ENCODE measurements at regions not wholly inside any gene's neighbourhood (a gene's known extent, or its start where the extent isn't known, plus 50 kb on each side); places are given as distances from the start of the nearest gene placed in this dataset.
A peak's percentile ranks its signal among the peaks of the same experiment; 100 is the strongest.

DNA sequence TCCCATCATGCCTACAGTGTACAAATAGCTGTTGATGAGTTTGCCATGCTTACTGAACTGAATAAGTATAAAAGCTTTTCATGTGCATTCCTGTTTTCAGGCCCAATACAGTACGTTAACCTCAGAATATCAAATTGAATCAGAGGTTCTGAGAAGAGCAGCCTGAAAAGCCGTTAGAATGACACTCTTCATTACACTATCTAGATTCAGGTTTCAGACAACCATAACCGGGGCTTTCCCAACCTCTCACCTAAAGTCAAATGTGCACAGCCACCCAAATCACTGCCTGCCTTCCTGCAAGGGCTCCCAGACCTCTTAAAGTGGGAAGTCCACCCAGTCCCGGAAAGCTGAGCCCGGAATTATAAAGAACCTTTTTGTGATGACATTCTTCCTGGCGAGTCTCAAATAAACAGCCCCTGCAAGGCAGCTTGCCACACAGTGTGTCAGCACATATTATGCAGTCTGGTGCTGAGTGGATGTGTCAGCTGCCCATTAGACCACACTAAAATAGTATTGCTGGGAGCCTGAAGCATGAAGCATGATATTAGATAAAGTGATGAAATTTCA is 245.8 kb downstream of the TLE4 start:
- H3K4me3 ChIP-seq (ENCODE audit: low read length) = no peak overlapping the region
- intact Hi-C loops (cut with DNase I, micrococcal nuclease) = no loop called here
- H3K9me3 ChIP-seq (ENCODE audit: control insufficient read depth in 1 of 2, insufficient read depth in 1 of 2, low read length in 2 of 2) = no peaks in the 10 kb centered on the region
- H3K36me3 Mint-ChIP-seq (ENCODE audit: low read depth) = no peaks in the 10 kb centered on the region
- no peaks in the 10 kb centered on the region for H3K27me3 ChIP-seq (ENCODE audit: control insufficient read depth in 1 of 2, insufficient read depth in 2 of 2, low read length in 2 of 2)
- POLR2A ChIA-PET = no interaction called here
- CTCF ChIA-PET = no interaction called here
- no peak for DNase-seq
- no peaks in the 10 kb centered on the region for H3K36me3 ChIP-seq (ENCODE audit: insufficient read depth, low read length)
- peaks cover 3% of the 10 kb centered on the region for H3K27me3 Mint-ChIP-seq
- H3K4me1 ChIP-seq (ENCODE audit: insufficient read depth, low read length) = no peaks in the 10 kb centered on the region
- H3K27ac Mint-ChIP-seq = no peak overlapping the region
- ATAC-seq (ENCODE audit: poor library complexity) = no peak
- no peak overlapping the region for H3K4me3 Mint-ChIP-seq
- no peak overlapping the region for H3K27ac ChIP-seq (ENCODE audit: low read depth in 1 of 2, low read length in 2 of 2)
- H3K9me3 Mint-ChIP-seq = no peaks in the 10 kb centered on the region
- H3K4me1 Mint-ChIP-seq (ENCODE audit: low read depth) = peaks cover 14% of the 10 kb centered on the region
- TF ChIP-seq CTCF (IDR thresholded peaks at IDR 0.05) = no peak

GRCh38 chr9:79813258-79813638 is 241.5 kb downstream of the TLE4 start:
- ATAC-seq (ENCODE audit: poor library complexity) (no peak), DNase-seq (no peak)
- ChIA-PET CTCF (no interaction called here), POLR2A (no interaction called here)
- Mint-ChIP-seq H3K9me3 (no peaks in the 10 kb centered on the region), H3K27me3 (no peaks in the 10 kb centered on the region), H3K27ac (peak overlapping the region; percentile 43), H3K4me1 (ENCODE audit: low read depth) (peaks cover 29% of the 10 kb centered on the region), H3K4me3 (peak overlapping the region; percentile 85), H3K36me3 (ENCODE audit: low read depth) (no peaks in the 10 kb centered on the region)
- intact Hi-C loops (cut with DNase I, micrococcal nuclease) = no loop called here
- Histone ChIP-seq H3K36me3 (ENCODE audit: insufficient read depth, low read length) (no peaks in the 10 kb centered on the region), H3K27me3 (ENCODE audit: control insufficient read depth in 1 of 2, insufficient read depth in 2 of 2, low read length in 2 of 2) (no peaks in the 10 kb centered on the region), H3K4me3 (ENCODE audit: low read length) (no peak overlapping the region), H3K27ac (ENCODE audit: low read depth in 1 of 2, low read length in 2 of 2) (no peak overlapping the region), H3K9me3 (ENCODE audit: control insufficient read depth in 1 of 2, insufficient read depth in 1 of 2, low read length in 2 of 2) (no peaks in the 10 kb centered on the region), H3K4me1 (ENCODE audit: insufficient read depth, low read length) (peaks cover 4% of the 10 kb centered on the region)
- no peak for TF ChIP-seq CTCF (IDR thresholded peaks at IDR 0.05)

DNA sequence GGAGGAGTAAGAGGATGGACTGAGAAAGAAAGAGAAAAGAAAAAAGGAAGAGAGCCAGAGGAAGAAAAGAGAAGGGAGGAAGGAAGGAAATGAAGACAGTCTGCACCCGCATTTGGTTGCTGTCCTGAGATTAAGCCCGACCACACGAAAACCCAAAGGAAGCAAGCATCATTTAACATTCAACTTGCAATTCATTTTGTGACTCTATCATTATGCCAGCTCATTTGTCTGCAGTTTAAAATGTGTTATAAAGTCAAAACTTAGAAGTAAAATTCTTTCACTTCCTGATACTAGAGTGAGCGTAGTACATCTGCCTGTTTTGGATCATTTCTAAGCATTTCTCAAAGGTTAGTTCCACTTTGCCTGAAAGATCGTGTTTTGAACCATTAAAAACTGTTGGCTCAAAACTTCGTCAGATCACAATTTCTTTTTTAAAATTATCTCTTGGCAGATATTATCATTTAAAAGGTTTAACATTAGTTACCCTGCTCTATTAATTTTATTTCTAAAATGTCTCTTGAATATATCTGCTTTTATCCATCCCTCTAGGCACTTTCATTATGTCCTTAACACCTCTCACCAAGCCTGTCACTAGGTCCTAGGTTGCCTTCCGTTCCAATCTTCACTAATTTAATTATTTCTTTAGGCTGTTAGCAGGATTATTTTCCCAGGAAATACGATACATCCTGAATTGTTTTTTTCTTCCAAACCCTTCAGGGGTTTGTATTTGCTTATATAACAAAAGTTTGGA is 240.9 kb downstream of the TLE4 start:
- Histone ChIP-seq H3K4me1 (ENCODE audit: insufficient read depth, low read length) (peaks cover 4% of the 10 kb centered on the region), H3K27ac (ENCODE audit: low read depth in 1 of 2, low read length in 2 of 2) (no peak overlapping the region), H3K4me3 (ENCODE audit: low read length) (peak overlapping the region; percentile 25), H3K9me3 (ENCODE audit: control insufficient read depth in 1 of 2, insufficient read depth in 1 of 2, low read length in 2 of 2) (no peaks in the 10 kb centered on the region), H3K36me3 (ENCODE audit: insufficient read depth, low read length) (no peaks in the 10 kb centered on the region), H3K27me3 (ENCODE audit: control insufficient read depth in 1 of 2, insufficient read depth in 2 of 2, low read length in 2 of 2) (no peaks in the 10 kb centered on the region)
- no peaks in the 10 kb centered on the region for H3K27me3 Mint-ChIP-seq
- TF ChIP-seq CTCF (IDR thresholded peaks at IDR 0.05) = no peak
- intact Hi-C loops (cut with DNase I, micrococcal nuclease) = no loop called here
- DNase-seq (peak in 3 of 14 experiments; percentile 4 to 37 (median 16)), ATAC-seq (ENCODE audit: poor library complexity) (no peak)
- H3K27ac Mint-ChIP-seq = peak overlapping the region; percentile 43
- no peaks in the 10 kb centered on the region for H3K36me3 Mint-ChIP-seq (ENCODE audit: low read depth)
- H3K9me3 Mint-ChIP-seq = no peaks in the 10 kb centered on the region
- H3K4me1 Mint-ChIP-seq (ENCODE audit: low read depth) = peaks cover 30% of the 10 kb centered on the region
- ChIA-PET CTCF (no interaction called here), POLR2A (no interaction called here)
- peak overlapping the region; percentile 85 for H3K4me3 Mint-ChIP-seq

Data from CD4-positive, alpha-beta T cell (primary cell).